Heart left ventricle (tissue), 13 donors: ENCODE measurements at regions not wholly inside any gene's neighbourhood (a gene's known extent, or its start where the extent isn't known, plus 50 kb on each side); places are given as distances from the start of the nearest gene placed in this dataset.

ENCODE experiments used
- POLR2A ChIP-seq, 2 donors: fragments of 450-650 bp; IDR thresholded peaks; one replicate each; pipeline ENCODE4 v1.6.1; 2017; ENCODE audit warnings: antibody characterized with exemption in 2 of 2, mild to moderate bottlenecking in 2 of 2, moderate library complexity in 2 of 2
- TF ChIP-seq, protein P1 (sequence below), 12 donors: fragments of 200-600 bp; sonication (generic) in 4 of 12; IDR thresholded peaks; one replicate each; pipeline versions ENCODE4 v1.5.0 to v1.8.0; 2018 to 2022; ENCODE audit warnings: antibody characterized with exemption in 12 of 12, mild to moderate bottlenecking in 5 of 12
- donor health status: ischemic (EF 13 %, LVEDD 7.1; RV severe dilation, severe dysfunction).
- donor health status: DM: no; HTN: yes; CAD: no.
- donor health status: DM: no; HTN: no; CAD: no.
- donor health status: ischemic (EF 25% LVEDD 6.9; RV normal size, moderate dysfunction).
- donor health status: ischemic (EF 25% LVEDD 5.7; RV mildly dilated, moderate dysfunction).
- donor health status: ischemic (EF 35%, LVEDD 5.7; RV mildly dilated, moderate dysfunction).
- donor health status: nonischemic (EF 11% LVEDD 7.7; RV severe dilation, severe dysfunction).
- donor health status: DM: yes; HTN: yes; CAD: no.
- donor health status: PGD.
- donor health status: ischemic (EF 29% LVEDD 5.4; RV normal size, mild dysfunction).
- donor health status: nonischemic (EF 23%, LVEDD 6.1; RV moderate dilation, normal function).

DNA sequence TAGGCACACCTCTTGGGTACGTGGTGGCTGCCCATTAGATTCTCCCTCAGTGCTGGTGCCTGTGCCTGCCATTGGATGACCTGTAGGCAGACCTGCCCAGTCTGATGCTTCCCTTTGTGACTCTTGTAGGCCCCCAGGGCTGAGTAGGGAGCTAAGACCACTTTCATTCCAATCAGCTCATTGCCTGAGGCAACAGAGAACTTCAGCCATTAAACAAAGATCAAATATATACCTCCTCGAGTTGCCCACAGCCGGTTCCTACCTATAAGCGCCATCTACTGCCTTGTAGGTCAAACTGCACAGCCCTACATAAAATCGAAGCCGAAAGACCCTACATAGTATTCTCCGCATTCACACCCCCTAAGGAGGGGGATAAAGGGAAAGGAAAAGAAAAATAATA lies 184.6 kb downstream of the ETAA1 start:
- TF ChIP-seq, protein P1, sequence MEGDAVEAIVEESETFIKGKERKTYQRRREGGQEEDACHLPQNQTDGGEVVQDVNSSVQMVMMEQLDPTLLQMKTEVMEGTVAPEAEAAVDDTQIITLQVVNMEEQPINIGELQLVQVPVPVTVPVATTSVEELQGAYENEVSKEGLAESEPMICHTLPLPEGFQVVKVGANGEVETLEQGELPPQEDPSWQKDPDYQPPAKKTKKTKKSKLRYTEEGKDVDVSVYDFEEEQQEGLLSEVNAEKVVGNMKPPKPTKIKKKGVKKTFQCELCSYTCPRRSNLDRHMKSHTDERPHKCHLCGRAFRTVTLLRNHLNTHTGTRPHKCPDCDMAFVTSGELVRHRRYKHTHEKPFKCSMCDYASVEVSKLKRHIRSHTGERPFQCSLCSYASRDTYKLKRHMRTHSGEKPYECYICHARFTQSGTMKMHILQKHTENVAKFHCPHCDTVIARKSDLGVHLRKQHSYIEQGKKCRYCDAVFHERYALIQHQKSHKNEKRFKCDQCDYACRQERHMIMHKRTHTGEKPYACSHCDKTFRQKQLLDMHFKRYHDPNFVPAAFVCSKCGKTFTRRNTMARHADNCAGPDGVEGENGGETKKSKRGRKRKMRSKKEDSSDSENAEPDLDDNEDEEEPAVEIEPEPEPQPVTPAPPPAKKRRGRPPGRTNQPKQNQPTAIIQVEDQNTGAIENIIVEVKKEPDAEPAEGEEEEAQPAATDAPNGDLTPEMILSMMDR (IDR thresholded peaks at IDR 0.05): no peak
- TF ChIP-seq POLR2A (IDR thresholded peaks at IDR 0.05): no peak
